WTC11 (cell line): ENCODE measurements at regions not wholly inside any gene's neighbourhood (a gene's known extent, or its start where the extent isn't known, plus 50 kb on each side); places are given as distances from the start of the nearest gene placed in this dataset.

ENCODE experiments used
- CTCF ChIP-seq: fragments of 200-600 bp; IDR thresholded peaks from 2 replicates; pipeline ENCODE4 v1.8.0; 2022; ENCODE audit warnings: antibody characterized with exemption
- ESRRA ChIP-seq: sonication (generic); formaldehyde crosslinking; IDR thresholded peaks from 2 replicates; pipeline ENCODE4 v1.8.1; 2022; ENCODE audit warnings: mild to moderate bottlenecking, missing genetic modification reagents, borderline replicate concordance
- GABPB1 ChIP-seq: sonication (generic); formaldehyde crosslinking; IDR thresholded peaks from 2 replicates; pipeline ENCODE4 v1.8.1; 2023; ENCODE audit warnings: mild to moderate bottlenecking, missing genetic modification reagents
- JUN ChIP-seq: sonication (generic); formaldehyde crosslinking; IDR thresholded peaks from 2 replicates; pipeline ENCODE4 v1.8.0; 2023; ENCODE audit warnings: mild to moderate bottlenecking, missing genetic modification reagents
- NR3C1 ChIP-seq: sonication (generic); formaldehyde crosslinking; conservative IDR thresholded peaks from 2 replicates; pipeline ENCODE4 v1.8.1; 2023; ENCODE audit warnings: low read depth, mild to moderate bottlenecking, missing genetic modification reagents
- PRDM15 ChIP-seq: sonication (generic); formaldehyde crosslinking; IDR thresholded peaks from 2 replicates; pipeline ENCODE4 v1.8.0; 2022; ENCODE audit warnings: missing genetic modification reagents
- RELA ChIP-seq: sonication (generic); formaldehyde crosslinking; IDR thresholded peaks from 2 replicates; pipeline ENCODE4 v1.8.1; 2022; ENCODE audit warnings: missing genetic modification reagents, mild to moderate bottlenecking, borderline replicate concordance
- SP1 ChIP-seq: sonication (generic); formaldehyde crosslinking; conservative IDR thresholded peaks from 2 replicates; pipeline ENCODE4 v1.8.1; 2022; ENCODE audit warnings: missing genetic modification reagents
- TCF7 ChIP-seq: sonication (generic); formaldehyde crosslinking; IDR thresholded peaks from 2 replicates; pipeline ENCODE4 v1.8.0; 2022; ENCODE audit warnings: mild to moderate bottlenecking, low read depth, missing genetic modification reagents, moderate library complexity
- TP53 ChIP-seq: sonication (generic); formaldehyde crosslinking; IDR thresholded peaks from 2 replicates; pipeline ENCODE4 v1.8.1; 2023; ENCODE audit warnings: mild to moderate bottlenecking, missing genetic modification reagents
- USF2 ChIP-seq: sonication (generic); formaldehyde crosslinking; IDR thresholded peaks from 2 replicates; pipeline ENCODE4 v1.8.1; 2023; ENCODE audit warnings: mild to moderate bottlenecking, missing genetic modification reagents, moderate library complexity
- ZNF121 ChIP-seq: sonication (generic); formaldehyde crosslinking; IDR thresholded peaks from 2 replicates; pipeline ENCODE4 v1.8.0; 2023; ENCODE audit warnings: missing genetic modification reagents
- ZNF425 ChIP-seq: fragments of 250-450 bp; sonication (Bioruptor Pico); conservative IDR thresholded peaks from 2 replicates; pipeline ENCODE4 v1.9.0; 2021; ENCODE audit warnings: mild to moderate bottlenecking
- ZNF671 ChIP-seq: fragments of 250-450 bp; sonication (Bioruptor Pico); IDR thresholded peaks from 2 replicates; pipeline ENCODE4 v1.8.0; 2021; ENCODE audit warnings: mild to moderate bottlenecking

- TF ChIP-seq GABPB1 (CRISPR knock-in tag) (no peak), CTCF (no peak), TCF7 (CRISPR knock-in tag) (no peak), USF2 (CRISPR knock-in tag) (no peak), ZNF121 (no peak), SP1 (no peak), ZNF671 (CRISPR knock-in tag) (no peak), NR3C1 (no peak), TP53 (CRISPR knock-in tag) (no peak), JUN (CRISPR knock-in tag) (no peak), ZNF425 (CRISPR knock-in tag) (no peak), PRDM15 (CRISPR knock-in tag) (no peak), ESRRA (CRISPR knock-in tag) (no peak), RELA (no peak)
Observed at GRCh38 chr5:108459769-108460168, 77.9 kb upstream of the FBXL17 start.
